Pancreas (tissue), 10 donors: ENCODE measurements at regions not wholly inside any gene's neighbourhood (a gene's known extent, or its start where the extent isn't known, plus 50 kb on each side); places are given as distances from the start of the nearest gene placed in this dataset.

Source experiments
- ATAC-seq, 4 donors: fragments of 200-7000 bp; cut with Tn5 transposase; one replicate each; pipeline versions ENCODE4 v1.8.0 to v1.9.1; 2020; ENCODE audit warnings: mild to moderate bottlenecking in 4 of 4, moderate library complexity in 4 of 4
- DNase-seq, 6 donors: peaks; one replicate each; pipeline ENCODE4 v3.0.0-alpha.2; 2020
- FAIRE-seq: peaks from 2 replicates; lab custom pipeline; 2012; peaks lifted over from hg19 to GRCh38; lab: Jason Lieb, UNC
- H3K27ac ChIP-seq, 4 donors: fragments of 200-600 bp; sonication (generic); 1 replicate in 3 of 4; 2 replicates in 1 of 4; pipeline versions ENCODE4 v1.5.0 to v1.8.0; 2020
- H3K27me3 ChIP-seq, 4 donors: fragments of 200-600 bp; one replicate each; pipeline ENCODE4 v1.8.0; 2021
- H3K36me3 ChIP-seq, 3 donors: fragments of 200-600 bp; sonication (generic) in 1 of 3; one replicate each; pipeline versions ENCODE4 v1.5.0 to v1.8.0; 2020 to 2021
- H3K4me1 ChIP-seq, 3 donors: fragments of 200-600 bp; one replicate each; pipeline ENCODE4 v1.8.0; 2021
- H3K4me3 ChIP-seq, 4 donors: fragments of 200-600 bp; sonication (generic) in 2 of 4; one replicate each; pipeline versions ENCODE4 v1.5.0 to v1.8.0; 2020 to 2021
- H3K9me3 ChIP-seq, 4 donors: fragments of 200-600 bp; one replicate each; pipeline ENCODE4 v1.8.0; 2021
- WGBS, 2 donors: extraction: QIAGEN DNeasy Blood & Tissue Kit; methylation state at CpG; one replicate each; pipeline ENCODE4 v1.1.7; 2013; 5-methylcytosine and 5-hydroxymethylcytosine counted together
- intact Hi-C, 3 donors: fragments of 100-400 bp; cut with DNase I; formaldehyde crosslinking; loops; one replicate each; pipeline versions ENCODE4 v1.11.1 to v1.14.2; 2022
- TF ChIP-seq, protein P1 (sequence below), 4 donors: fragments of 200-600 bp; sonication (generic) in 3 of 4; IDR thresholded peaks; one replicate each; pipeline versions ENCODE4 v1.5.0 to v1.8.0; 2021; ENCODE audit warnings: antibody characterized with exemption in 4 of 4
- donor health status: healthy with polysubstance abuse.
- donor health status: DM: no; HTN: no; CAD: no; lungs with moderate emphysema.
- donor health status: DM: no; HTN: no; CAD: no.
- donor health status: control.
- donor health status: control.
- donor health status: Bipolar disorder and iron deficiency.
- donor health status: DM: yes; HTN: yes; CAD: no.
- donor health status: DM: no; HTN: no; CAD: no.
- donor health status: DM: no; HTN: no; CAD: no.
- donor health status: DM: yes; HTN: yes; CAD: no.

DNA sequence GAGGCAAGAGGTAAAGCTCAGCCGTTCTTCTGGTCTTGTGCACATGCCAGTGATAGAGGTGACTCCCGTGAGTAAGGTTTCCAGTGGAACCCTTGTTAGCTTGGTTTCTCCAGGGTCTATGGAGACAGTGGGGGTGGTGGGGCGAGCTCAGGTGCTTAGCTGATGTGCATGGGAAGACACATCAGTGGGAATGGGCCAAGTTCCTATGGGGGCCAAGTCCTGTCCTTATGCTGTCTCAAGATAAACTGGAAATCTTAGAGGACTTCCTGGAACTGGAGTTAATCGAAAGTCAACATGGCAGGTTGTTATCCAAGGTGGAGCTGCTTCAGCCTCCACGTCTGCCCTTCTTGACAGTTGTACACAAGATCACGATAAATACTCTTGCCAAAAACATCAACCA is 130.1 kb upstream of the TMEM18 start:
- no peak for DNase-seq
- no peak for ATAC-seq
- FAIRE-seq = no peak
- intact Hi-C loops = no loop called here
- Histone ChIP-seq H3K4me3 (no peak overlapping the region), H3K27ac (no peak overlapping the region), H3K27me3 (no peaks in the 10 kb centered on the region), H3K9me3 (no peaks in the 10 kb centered on the region), H3K36me3 (no peaks in the 10 kb centered on the region), H3K4me1 (no peaks in the 10 kb centered on the region)
- TF ChIP-seq, protein P1, sequence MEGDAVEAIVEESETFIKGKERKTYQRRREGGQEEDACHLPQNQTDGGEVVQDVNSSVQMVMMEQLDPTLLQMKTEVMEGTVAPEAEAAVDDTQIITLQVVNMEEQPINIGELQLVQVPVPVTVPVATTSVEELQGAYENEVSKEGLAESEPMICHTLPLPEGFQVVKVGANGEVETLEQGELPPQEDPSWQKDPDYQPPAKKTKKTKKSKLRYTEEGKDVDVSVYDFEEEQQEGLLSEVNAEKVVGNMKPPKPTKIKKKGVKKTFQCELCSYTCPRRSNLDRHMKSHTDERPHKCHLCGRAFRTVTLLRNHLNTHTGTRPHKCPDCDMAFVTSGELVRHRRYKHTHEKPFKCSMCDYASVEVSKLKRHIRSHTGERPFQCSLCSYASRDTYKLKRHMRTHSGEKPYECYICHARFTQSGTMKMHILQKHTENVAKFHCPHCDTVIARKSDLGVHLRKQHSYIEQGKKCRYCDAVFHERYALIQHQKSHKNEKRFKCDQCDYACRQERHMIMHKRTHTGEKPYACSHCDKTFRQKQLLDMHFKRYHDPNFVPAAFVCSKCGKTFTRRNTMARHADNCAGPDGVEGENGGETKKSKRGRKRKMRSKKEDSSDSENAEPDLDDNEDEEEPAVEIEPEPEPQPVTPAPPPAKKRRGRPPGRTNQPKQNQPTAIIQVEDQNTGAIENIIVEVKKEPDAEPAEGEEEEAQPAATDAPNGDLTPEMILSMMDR (IDR thresholded peaks at IDR 0.05) = no peak
- WGBS, 2 donors = 71 to 83% methylated on average over 6 of the region's 6 CpGs

DNA sequence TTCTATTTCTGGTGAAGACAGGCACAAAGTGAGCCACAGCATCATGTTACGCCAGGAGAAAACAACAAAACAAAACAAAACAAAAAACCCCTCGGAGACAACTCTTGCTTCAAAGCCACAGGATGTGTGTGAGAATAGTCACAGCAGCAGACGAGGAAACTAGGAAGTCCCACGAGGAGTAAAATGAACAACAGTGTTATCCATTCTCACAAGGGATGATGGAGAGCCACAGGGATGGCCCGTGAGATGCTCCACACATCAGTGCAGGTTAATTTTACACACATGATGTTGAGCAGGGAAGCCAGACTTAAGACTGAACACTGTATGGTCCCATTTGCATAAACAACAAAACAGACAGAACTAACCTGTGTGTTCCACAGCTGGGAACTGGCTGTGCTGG is 128.5 kb upstream of the TMEM18 start:
- intact Hi-C loops = no loop called here
- 66 to 71% methylated on average over 5 of the region's 5 CpGs for WGBS, 2 donors
- DNase-seq (no peak), ATAC-seq (no peak), FAIRE-seq (no peak)
- no peaks in the 10 kb centered on the region for H3K9me3 ChIP-seq
- no peak overlapping the region for H3K4me3 ChIP-seq
- TF ChIP-seq, protein P1 (IDR thresholded peaks at IDR 0.05) = no peak
- H3K27ac ChIP-seq = no peak overlapping the region
- H3K4me1 ChIP-seq = no peaks in the 10 kb centered on the region
- no peaks in the 10 kb centered on the region for H3K27me3 ChIP-seq
- H3K36me3 ChIP-seq = no peaks in the 10 kb centered on the region

DNA sequence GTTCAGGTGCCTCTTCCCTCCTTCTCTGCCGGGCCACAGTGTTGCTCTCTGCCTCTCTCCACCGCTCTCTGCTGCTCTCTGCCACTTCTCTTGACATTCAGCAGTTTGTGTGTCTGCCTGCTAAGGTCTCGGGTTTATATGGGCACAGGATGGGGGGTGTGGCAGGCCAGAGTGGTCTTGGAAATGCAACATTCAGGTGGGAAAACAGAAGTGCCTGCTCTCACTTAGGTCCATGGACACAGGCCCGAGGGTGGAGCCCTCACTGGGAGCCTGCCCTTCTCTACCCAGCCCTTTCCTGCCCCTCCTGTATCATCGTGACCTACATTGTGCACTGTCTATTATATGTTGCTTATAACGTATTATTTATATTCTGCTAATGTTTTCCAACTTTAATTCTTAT is 120.8 kb upstream of the TMEM18 start:
- ATAC-seq (no peak), FAIRE-seq (no peak), DNase-seq (no peak)
- intact Hi-C loops = no loop called here
- H3K9me3 ChIP-seq = no peaks in the 10 kb centered on the region
- TF ChIP-seq, protein P1 (IDR thresholded peaks at IDR 0.05) = no peak
- H3K4me3 ChIP-seq = no peak overlapping the region
- no peaks in the 10 kb centered on the region for H3K36me3 ChIP-seq
- H3K4me1 ChIP-seq = no peaks in the 10 kb centered on the region
- no peak overlapping the region for H3K27ac ChIP-seq
- WGBS, 2 donors = 59 to 64% methylated on average over 6 of the region's 6 CpGs
- H3K27me3 ChIP-seq = no peaks in the 10 kb centered on the region

DNA sequence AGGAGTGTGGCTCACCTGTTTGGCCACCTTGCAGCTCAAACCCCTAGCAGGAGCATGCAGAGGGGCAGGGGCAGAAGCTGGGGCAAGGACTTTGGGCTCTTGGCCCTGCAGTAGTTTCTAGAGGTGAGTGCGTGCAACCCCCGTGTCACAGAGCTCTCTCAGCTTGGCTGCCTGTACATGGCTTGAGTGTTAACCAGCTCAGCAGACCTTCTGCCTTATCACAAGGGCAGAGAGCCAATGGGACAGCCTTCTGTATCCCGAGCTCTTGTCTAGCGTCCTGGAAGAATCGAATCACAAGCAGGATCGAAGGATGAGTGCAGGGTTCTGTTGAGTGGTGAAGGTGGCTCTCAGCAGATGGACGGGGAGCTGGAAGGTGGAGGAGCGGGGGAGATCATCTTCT is 120.3 kb upstream of the TMEM18 start:
- no peak for DNase-seq
- no peaks in the 10 kb centered on the region for H3K9me3 ChIP-seq
- FAIRE-seq = no peak
- H3K27me3 ChIP-seq = no peaks in the 10 kb centered on the region
- no peak for ATAC-seq
- intact Hi-C loops = no loop called here
- no peaks in the 10 kb centered on the region for H3K4me1 ChIP-seq
- H3K4me3 ChIP-seq = no peak overlapping the region
- WGBS, 2 donors = 53% methylated on average over 8 of the region's 8 CpGs
- no peak overlapping the region for H3K27ac ChIP-seq
- H3K36me3 ChIP-seq = no peaks in the 10 kb centered on the region
- TF ChIP-seq, protein P1 (IDR thresholded peaks at IDR 0.05) = no peak

DNA sequence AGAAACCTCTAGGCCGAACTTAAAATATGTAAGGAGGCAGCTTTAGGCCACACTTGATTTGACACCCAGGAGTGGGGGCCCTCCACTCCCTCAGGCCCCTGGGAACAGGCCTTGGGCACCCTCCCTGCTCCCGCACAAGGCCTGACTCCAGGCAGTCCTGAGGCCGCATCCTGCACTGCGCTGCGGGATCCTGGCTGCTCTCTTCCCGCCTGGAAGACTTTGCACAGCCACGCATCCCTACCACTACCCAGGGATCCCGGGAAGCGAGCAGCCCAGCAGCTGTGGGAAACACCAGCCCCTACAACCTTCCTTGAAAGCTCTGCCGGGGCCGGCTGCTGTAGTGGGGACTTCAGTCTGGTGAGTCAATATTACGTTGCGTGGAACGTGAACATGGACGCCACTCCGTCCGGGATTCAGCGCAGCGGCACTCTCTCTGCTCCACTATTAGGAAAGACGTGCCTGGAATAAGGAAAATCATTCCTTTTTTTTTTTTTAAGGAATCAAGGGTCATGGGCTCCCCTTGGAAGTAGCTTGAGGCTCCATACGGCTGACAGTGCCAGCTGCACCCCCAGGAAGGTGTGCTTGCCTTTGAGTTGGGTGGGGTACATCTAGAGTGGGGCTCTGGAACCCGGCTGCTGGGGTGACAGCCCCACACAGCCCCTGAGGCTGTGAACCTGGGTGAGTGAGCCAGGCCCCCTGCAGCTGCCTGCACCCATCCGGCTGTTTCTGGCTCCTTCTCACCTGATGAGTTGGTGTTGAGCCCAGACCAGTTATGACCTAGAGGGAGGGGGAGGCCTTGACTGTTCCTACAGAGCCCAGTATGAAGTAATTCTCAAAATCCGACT is 119.2 kb upstream of the TMEM18 start:
- FAIRE-seq (no peak), ATAC-seq (no peak), DNase-seq (no peak)
- TF ChIP-seq, protein P1 (IDR thresholded peaks at IDR 0.05) = no peak
- Histone ChIP-seq H3K4me3 (no peak overlapping the region), H3K36me3 (no peaks in the 10 kb centered on the region), H3K27me3 (no peaks in the 10 kb centered on the region), H3K9me3 (no peaks in the 10 kb centered on the region), H3K27ac (no peak overlapping the region), H3K4me1 (no peaks in the 10 kb centered on the region)
- intact Hi-C loops = no loop called here
- WGBS, 2 donors = 82 to 85% methylated on average over 24 of the region's 24 CpGs
